ENCODE measurements at regions not wholly inside any gene's neighbourhood (a gene's known extent, or its start where the extent isn't known, plus 50 kb on each side); places are given as distances from the start of the nearest gene placed in this dataset.

- TF ChIP-seq CTCF (IDR thresholded peaks at IDR 0.05) (no peak), POLR2A (IDR thresholded peaks at IDR 0.05) (no peak)
Observed at GRCh38 chr3:152039887-152040286, 166.4 kb downstream of the SUCNR1 start.
